AG04450 (cell line): ENCODE measurements at regions not wholly inside any gene's neighbourhood (a gene's known extent, or its start where the extent isn't known, plus 50 kb on each side); places are given as distances from the start of the nearest gene placed in this dataset.
"Not testable (repeated sequence)": the region's sequence is repeated elsewhere in the genome, so short reads cannot be mapped to it uniquely, and the experiment has no call there.

Source experiments
- CTCF ChIA-PET: fragments of 300-600, 350-600 bp; formaldehyde crosslinking; extraction: SDS; loops from one replicate; lab custom pipeline; 2022; ENCODE audit warnings: antibody characterized with exemption, inconsistent platforms; lab: Charles Lee
- POLR2A ChIA-PET: fragments of 350-600 bp; formaldehyde crosslinking; extraction: SDS; loops from one replicate; lab custom pipeline; 2021; ENCODE audit warnings: antibody characterized with exemption, inconsistent platforms; lab: Yijun Ruan, JAX
- DNase-seq: peaks from one replicate; pipeline ENCODE4 v3.0.0-alpha.2; 2011; ENCODE audit warnings: low read depth, low spot score
- H3K27ac ChIP-seq: one replicate; pipeline ENCODE4 v1.5.1; 2012; ENCODE audit warnings: low read depth, low read length, control low read depth
- H3K27me3 ChIP-seq: one replicate; pipeline ENCODE4 v1.6.0; 2012; ENCODE audit warnings: low read length; ENCODE audit not compliant: control insufficient read depth, insufficient read depth
- H3K4me3 ChIP-seq: 2 replicates; pipeline ENCODE4 v1.5.1; 2011; ENCODE audit warnings: mild to moderate bottlenecking, low read depth, low read length, control low read depth
- H3K9me3 ChIP-seq: 2 replicates; pipeline ENCODE4 v1.5.1; 2012; ENCODE audit warnings: low read length; ENCODE audit not compliant: control insufficient read depth, insufficient read depth
- TF ChIP-seq, protein P1 (sequence below): IDR thresholded peaks from 2 replicates; pipeline ENCODE4 v1.5.1; 2011; ENCODE audit warnings: low read depth, low read length, control low read depth, inconsistent platforms

DNA sequence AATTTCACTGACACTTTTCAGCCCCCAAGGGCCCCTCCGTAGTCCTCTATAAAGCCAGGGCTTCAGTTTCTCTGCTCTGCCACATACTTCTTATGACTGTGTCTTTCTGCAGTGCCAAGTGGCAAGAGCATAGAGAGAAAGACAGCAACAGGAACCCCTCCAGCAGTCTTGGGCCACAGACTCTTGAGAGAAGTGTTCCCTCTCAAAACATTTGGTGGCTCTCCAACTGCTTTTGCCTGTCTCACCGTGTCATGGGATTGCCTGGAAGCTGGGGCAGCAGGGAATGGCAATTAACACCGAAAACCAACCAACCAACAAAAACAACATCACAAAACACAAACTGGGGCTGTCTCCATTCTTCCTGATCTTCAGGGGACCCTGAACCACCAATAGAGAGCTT lies 73.8 kb upstream of the ELN start:
- TF ChIP-seq, protein P1, sequence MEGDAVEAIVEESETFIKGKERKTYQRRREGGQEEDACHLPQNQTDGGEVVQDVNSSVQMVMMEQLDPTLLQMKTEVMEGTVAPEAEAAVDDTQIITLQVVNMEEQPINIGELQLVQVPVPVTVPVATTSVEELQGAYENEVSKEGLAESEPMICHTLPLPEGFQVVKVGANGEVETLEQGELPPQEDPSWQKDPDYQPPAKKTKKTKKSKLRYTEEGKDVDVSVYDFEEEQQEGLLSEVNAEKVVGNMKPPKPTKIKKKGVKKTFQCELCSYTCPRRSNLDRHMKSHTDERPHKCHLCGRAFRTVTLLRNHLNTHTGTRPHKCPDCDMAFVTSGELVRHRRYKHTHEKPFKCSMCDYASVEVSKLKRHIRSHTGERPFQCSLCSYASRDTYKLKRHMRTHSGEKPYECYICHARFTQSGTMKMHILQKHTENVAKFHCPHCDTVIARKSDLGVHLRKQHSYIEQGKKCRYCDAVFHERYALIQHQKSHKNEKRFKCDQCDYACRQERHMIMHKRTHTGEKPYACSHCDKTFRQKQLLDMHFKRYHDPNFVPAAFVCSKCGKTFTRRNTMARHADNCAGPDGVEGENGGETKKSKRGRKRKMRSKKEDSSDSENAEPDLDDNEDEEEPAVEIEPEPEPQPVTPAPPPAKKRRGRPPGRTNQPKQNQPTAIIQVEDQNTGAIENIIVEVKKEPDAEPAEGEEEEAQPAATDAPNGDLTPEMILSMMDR, result no peak
- H3K9me3 ChIP-seq, result no peaks in the 10 kb centered on the region
- H3K27me3 ChIP-seq, result peaks cover 8% of the 10 kb centered on the region
- ChIA-PET CTCF (no interaction called here), POLR2A (no interaction called here)
- DNase-seq, result no peak
- H3K4me3 ChIP-seq, result no peak overlapping the region
- H3K27ac ChIP-seq, result peak overlapping the region; percentile 11

DNA sequence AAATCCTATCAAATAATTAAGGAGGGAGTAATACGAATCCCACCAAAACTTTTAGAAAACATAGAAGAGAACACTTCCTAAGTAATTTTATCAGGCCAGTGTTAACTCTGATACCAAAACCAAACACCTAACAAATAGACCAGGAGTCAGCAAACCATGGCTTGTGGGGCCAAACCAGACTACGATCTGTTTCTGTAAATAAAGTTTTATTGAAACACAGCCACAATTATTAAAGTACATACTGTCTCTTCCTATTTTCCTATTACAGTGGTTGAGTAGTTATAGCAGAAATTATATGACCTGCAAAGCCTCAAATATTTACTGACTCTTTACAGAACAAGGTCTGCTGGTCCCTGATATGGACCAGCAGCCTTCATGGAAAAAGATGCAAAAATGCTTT lies 73.1 kb upstream of the ELN start:
- POLR2A ChIA-PET, result no interaction called here
- H3K27ac ChIP-seq, result no peak overlapping the region
- H3K4me3 ChIP-seq, result no peak overlapping the region
- TF ChIP-seq, protein P1, result no peak
- H3K27me3 ChIP-seq, result peaks cover 8% of the 10 kb centered on the region
- H3K9me3 ChIP-seq, result no peaks in the 10 kb centered on the region
- DNase-seq, result no peak
- CTCF ChIA-PET, result no interaction called here

DNA sequence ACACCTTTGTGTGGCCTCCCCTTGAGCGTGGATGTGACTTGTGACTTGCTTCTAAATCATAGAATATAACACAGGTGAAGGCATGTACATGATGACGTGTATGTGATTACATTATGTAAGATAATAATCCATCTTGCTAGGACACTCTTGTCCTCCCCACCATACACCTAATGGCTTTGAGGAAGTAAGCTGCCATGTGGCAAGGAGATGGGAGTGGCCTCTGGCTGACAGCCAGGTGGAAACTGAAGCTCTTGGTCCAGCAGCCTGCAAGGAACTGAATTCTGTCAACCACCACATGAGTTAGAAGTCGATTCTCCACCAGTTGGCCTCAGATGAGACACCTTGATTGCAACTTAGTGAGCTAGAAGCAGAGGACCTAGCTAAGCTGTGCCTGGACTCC lies 67.4 kb upstream of the ELN start:
- H3K27me3 ChIP-seq, result no peaks in the 10 kb centered on the region
- TF ChIP-seq, protein P1, result no peak
- DNase-seq, result no peak
- ChIA-PET CTCF (interaction anchor here (1.8 kb wide), 1 partner anchor 66 kb away, joined by 10 read pairs; no protein-coding TSS in a partner anchor), POLR2A (no interaction called here)
- H3K9me3 ChIP-seq, result peaks cover 17% of the 10 kb centered on the region
- no peak overlapping the region for H3K27ac ChIP-seq
- H3K4me3 ChIP-seq, result no peak overlapping the region

DNA sequence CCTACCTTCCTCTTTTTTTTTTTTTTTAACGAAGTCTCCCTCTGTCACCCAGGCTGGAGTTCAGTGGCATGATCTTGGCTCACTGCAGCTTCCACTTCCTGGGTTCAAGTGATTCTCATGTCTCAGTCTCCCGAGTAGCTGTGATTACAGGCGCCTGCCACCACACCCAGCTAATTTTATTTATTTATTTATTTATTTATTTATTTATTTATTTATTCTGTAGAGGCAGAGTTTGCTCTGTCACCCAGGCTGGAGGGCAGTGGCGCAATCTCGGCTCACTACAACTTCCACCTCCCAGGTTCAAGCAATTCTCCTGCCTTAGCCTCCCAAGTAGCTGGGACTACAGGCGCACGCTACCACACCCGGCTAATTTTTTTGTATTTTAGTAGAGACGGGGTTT lies 66.0 kb upstream of the ELN start:
- POLR2A ChIA-PET, H3K27me3 ChIP-seq, H3K4me3 ChIP-seq, CTCF ChIA-PET, DNase-seq, H3K27ac ChIP-seq: not testable (repeated sequence)
- H3K9me3 ChIP-seq, result peaks cover 17% of the 10 kb centered on the region

DNA sequence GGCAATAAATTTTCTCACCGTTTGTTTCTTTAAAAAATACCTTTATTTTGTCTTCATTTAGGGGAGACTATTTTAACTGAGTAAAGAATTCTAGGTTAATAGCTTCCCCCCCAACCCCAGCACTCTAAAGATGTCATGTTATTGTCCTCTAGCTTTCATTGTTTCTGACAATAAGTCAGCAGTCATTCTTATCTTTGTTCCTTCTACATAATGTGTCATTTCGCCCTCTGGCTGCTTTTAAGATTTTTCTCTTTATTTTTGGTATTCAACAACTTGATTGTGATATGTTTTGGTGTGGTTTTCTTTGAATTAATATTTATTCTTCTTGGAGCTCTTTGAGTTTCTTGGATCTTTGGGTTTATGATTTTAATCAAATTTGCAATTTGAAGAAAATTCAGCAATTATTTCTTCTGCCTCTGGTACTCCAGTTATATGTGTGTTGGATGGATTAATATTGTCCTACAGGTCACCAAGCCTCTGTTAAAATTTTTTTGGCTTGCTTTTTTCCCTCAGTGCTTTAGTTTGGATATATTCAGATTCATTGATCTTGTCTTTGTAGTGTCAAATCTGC lies 64.6 kb upstream of the ELN start:
- Histone ChIP-seq H3K4me3 (no peak overlapping the region), H3K9me3 (peaks cover 17% of the 10 kb centered on the region), H3K27ac (no peak overlapping the region), H3K27me3 (no peaks in the 10 kb centered on the region)
- DNase-seq, result no peak
- TF ChIP-seq, protein P1, result no peak
- POLR2A ChIA-PET, result no interaction called here
- CTCF ChIA-PET, result no interaction called here
